GM18909 (cell line): ENCODE measurements at regions not wholly inside any gene's neighbourhood (a gene's known extent, or its start where the extent isn't known, plus 50 kb on each side); places are given as distances from the start of the nearest gene placed in this dataset.

Experiments
- ATAC-seq: cut with Tn5 transposase; IDR thresholded peaks from one replicate; pipeline ENCODE4 v1.9.1; 2021; ENCODE audit warnings: mild to moderate bottlenecking; ENCODE audit not compliant: unreplicated experiment, poor library complexity

DNA sequence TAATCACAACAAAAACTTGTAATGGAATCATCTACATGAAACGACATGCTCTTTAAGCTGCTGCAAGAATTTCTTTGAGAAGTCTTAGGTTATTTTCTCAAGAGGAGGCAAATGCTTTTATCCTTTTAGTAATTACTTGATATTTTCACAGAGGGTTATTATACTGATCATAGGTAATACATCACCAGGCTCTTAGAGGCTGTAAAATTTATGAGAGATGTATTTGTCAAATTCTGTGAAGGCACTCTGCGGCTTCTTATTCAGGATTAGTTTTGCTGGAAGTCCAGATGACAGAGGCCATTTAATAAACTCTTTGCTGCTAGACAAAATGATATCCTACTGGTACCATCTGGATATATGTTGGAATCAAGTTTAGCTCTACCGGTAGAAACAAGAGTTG lies 624.3 kb upstream of the BRINP3 start:
- no peak for ATAC-seq

DNA sequence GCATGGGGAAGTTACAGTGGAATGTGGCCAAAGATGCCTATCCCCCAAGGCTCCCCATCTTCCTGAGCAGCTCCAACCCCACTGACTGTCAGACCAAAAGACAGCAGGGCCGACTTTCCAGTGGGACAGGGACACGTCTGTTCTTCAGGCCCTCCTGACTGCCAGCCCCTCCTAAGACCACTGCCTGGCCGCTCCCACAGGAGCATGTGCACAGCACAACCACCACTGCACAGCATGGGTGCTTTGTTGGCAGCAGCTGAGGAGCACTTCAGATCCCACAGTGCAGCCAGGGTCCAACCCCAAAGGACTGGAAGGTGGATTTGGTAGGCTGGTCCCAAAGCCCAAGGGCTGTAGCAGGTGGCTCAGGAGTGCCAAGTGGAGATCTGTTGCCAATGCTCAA lies 648.3 kb upstream of the BRINP3 start:
- ATAC-seq, result no peak

DNA sequence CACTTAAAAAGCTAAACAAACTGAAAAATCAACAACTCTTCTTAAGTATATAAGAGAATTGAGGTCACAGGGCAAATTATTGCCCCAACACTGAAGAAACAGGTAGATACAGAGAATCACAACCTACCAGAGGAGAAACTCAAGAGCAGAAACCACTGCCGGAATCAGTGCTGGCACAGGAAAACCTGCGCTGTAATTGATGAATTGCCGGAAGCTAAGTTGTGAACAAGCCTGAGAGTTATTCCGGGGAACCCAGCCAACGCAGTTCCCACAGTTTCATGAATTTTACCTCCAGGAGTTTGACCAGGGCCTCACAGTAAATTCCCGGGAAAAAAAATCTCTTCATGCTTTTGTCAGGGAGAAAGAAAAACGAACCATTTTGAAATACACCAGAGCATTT lies 657.1 kb upstream of the BRINP3 start:
- no peak for ATAC-seq

DNA sequence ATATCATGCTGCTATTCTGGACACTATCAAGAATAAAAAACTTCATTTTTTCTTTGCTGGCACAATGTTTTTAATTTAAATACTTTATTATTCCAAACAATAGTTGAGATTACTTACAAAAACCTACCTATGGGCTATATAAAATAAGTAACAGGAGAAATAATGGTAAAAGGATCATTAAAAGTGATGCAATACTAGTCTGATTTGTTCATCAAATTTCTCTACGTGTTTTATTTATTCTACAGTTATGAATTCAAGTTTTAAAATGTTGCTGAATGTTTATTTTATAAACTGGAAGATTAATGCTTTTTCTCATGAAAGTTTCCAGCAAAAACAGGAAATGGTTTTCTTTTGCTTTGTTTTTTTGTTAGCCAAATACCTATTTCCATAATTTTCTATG lies 662.4 kb upstream of the BRINP3 start:
- no peak for ATAC-seq

- no peak for ATAC-seq
Measured at GRCh38 chr1:191142748-191143147, 665.1 kb upstream of the BRINP3 start.

- ATAC-seq, result no peak
Measured at GRCh38 chr1:191145834-191146233, 668.2 kb upstream of the BRINP3 start.

GRCh38 chr1:191151321-191151807 lies 673.7 kb upstream of the BRINP3 start:
- no peak for ATAC-seq

DNA sequence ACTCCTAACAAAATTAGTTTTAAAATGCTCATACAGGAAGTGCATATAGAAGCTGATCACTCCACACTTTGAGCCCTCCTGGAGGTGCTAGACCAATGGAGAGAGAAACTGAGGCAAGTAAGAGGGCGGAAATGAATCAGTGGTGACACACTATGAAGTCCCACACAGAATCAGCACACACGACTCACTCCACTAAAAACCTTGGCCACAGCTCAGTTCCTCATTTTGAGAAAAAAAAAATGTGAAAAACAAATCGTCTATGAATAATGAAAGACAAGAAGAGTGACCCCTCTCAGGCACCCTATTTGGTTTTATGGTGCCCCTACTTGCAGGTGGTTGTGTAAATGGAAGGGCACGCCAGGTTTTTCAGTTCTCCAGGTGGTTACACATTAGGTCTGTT lies 675.1 kb upstream of the BRINP3 start:
- ATAC-seq, result no peak

GRCh38 chr1:191155178-191155577 lies 677.5 kb upstream of the BRINP3 start:
- no peak for ATAC-seq

DNA sequence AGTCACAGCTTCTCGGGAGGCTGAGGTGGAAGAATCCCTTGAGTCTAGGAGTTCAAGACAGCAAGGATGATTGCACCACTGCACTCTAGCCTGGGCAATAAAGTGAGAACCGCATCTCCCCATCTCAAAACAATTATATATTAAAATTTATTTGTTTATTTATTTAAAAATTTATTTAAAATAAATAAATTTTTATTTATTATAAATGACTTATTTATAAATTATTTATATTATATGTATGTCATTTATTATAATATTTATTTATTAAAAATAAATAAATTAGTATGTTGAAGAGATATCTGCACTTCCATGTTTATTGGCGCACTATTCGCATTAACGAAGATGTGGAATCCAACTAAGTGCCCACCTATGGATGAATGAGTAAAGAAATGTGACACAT lies 683.2 kb upstream of the BRINP3 start:
- ATAC-seq, result no peak

DNA sequence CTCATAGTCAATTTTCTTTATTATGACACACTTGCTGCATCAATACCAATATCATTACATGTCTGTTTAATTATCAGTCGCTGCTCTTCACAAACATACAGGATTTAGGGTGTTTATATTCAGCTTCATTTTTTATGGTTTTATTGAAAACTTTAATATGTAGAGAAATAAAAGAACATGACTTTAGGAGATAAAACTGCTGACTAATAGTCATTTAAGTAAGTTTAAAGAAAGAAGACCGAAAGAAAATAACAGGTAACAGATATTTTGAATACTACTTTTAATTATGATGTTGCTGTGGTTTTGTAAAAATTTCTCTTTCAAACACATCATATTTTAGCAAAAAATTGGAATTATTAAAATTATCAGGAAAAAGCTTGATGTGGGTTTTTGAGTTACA lies 685.1 kb upstream of the BRINP3 start:
- no peak for ATAC-seq

DNA sequence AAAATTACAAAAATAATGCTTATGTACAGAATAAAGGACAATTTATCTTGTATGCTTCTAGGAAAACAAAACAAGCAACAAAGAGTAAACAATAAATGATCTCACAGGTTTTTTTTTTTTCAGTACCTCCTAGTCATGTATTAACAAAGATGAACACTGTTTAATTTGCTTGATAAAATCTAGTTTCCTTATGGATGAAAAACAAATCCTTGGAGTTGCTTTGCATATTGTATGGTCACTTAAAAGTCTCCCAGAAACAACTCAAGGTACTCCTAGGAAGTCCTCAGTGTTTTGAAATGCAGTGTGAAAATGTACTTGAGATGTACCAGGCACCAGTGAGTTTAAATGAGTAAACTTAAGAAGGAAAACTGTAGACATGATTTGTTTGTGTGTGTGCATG lies 686.0 kb upstream of the BRINP3 start:
- no peak for ATAC-seq

DNA sequence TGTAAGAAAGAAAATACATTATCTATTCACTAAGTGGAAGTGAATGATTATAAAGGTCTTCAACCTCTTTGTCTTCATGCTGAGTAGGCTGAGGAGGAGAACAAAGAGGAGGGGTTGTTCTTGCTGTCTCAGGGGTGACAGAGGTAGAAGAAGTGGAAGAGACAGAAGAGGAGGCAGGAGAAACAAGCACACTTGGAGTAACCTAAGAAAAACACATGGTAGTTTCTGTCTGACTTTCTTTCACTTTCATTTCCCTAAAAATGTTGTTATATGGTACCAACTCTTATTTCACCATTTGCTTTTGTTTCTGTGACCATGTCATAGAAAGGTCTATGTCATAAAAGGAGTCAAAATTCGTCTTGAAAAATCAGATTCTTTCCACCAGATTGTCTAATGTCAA lies 696.6 kb upstream of the BRINP3 start:
- peak; percentile 98 for ATAC-seq

- no peak for ATAC-seq
Measured at GRCh38 chr1:191176131-191176530, 698.5 kb upstream of the BRINP3 start.

- peak; percentile 60 for ATAC-seq
Measured at GRCh38 chr1:191206513-191207207, 729.0 kb upstream of the BRINP3 start.

- no peak for ATAC-seq
Measured at GRCh38 chr1:191222206-191222605, 744.5 kb upstream of the BRINP3 start.

DNA sequence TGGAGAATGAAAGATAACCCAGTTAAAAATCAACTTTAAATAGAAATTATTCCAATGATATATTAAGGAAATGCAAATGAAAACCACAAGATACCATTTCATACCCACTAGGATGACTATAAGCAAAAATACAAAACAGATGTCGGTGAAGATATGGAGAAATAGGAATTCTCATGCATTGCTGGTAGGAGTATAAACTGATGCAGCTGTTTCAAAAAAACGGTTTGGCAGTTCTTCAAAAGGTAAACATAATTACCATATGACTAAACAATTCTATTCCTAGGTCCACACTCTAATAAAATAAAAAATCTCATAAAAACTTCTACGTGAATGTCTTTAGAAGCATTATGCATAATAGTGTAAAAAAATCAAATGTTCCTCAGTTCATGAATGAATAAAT lies 763.3 kb upstream of the BRINP3 start:
- ATAC-seq, result no peak

DNA sequence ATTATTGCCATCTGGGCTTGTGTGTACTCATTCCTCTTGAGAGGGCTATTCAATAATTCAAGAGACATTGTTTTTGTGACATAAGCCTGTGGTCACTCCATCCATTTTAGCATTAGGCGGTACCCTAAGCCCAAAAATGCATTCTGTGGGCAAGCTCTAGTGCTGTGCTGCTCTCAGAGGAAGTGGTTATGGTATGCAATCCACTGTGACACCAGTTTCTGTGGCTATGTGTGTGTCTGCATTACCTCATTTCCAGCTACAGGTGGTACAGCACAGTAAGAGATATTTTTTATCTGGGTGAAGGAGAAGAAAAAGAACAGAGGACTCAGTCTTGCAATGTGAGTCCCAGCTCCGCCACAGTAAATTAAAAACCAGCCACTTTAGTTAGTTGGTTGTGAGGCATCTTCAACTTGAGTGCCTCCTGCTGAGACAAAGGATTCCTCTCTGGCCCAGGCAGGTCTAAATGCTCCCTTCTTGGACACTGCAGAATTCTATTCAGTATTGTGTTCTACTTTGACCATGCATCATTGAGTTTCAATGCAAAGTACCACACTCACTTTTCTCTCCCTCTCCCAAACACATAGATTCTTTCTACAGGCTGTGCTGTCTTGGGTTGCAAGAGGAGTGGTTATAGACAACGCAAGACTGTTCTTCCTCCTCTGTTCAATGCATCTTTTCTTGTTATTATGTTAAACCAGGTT lies 777.8 kb upstream of the BRINP3 start:
- ATAC-seq, result peak; percentile 50

GRCh38 chr1:191256917-191257316 lies 779.3 kb upstream of the BRINP3 start:
- ATAC-seq, result no peak

- no peak for ATAC-seq
Measured at GRCh38 chr1:191260056-191260455, 782.4 kb upstream of the BRINP3 start.

DNA sequence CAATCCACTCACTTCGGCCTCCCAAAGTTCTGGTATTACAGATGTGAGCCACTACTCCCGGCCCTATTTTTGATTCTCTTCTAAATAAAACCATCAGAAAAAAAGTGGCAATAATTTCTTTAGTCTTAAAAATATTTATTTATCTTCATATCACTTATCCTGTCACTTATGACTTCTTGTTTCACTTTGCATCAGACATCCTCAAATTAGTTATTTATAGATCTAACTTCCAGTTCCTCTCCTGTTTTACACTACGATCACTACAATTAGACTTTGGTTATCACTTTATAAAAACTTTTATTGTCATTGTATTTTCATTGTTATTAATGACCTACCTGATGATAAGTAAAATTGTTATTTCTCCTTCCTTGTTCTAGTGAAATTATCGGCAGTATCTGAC lies 783.4 kb upstream of the BRINP3 start:
- no peak for ATAC-seq

DNA sequence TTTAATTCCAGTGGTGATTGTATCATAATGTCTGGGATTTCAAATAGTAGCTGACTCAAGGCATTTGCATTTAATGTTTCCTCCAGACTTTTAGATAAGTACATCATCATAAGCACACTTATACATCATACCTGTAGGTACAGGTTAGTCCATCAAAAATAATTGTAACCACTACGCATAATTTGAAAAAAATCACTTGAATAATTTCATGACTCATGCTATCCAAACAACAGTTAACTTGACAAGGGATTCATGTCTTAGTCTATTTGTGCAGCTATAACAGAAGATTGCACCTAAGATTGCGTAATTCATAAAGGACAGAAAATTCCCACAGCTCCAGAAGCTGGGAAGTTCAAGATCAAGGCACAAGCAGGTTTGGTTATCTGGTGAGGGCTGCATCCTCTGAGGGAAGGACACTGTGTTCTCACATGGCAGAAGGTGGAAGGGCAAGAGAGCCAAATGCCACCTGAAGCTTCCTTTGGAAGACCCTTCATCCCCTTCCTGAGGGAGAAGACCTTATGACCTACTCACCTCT lies 801.7 kb upstream of the BRINP3 start:
- no peak for ATAC-seq
